HepG2 (cell line): ENCODE measurements at regions not wholly inside any gene's neighbourhood (a gene's known extent, or its start where the extent isn't known, plus 50 kb on each side); places are given as distances from the start of the nearest gene placed in this dataset.

Experiments used
- ARID3A ChIP-seq: IDR thresholded peaks from 2 replicates; pipeline ENCODE4 v1.6.1; 2012; ENCODE audit warnings: low read depth, low read length, improper control_type of control experiment
- ELF3 ChIP-seq: IDR thresholded peaks from 2 replicates; pipeline ENCODE4 v1.6.1; 2016; ENCODE audit warnings: missing genetic modification reagents, missing compliant biosample characterization
- FOXA3 ChIP-seq: IDR thresholded peaks from 2 replicates; pipeline ENCODE4 v1.6.1; 2016; ENCODE audit warnings: missing genetic modification reagents, missing compliant biosample characterization
- GMEB2 ChIP-seq: IDR thresholded peaks from 2 replicates; pipeline ENCODE4 v1.6.1; 2016; ENCODE audit warnings: missing biosample characterization, missing genetic modification reagents, low read depth
- HIC2 ChIP-seq: sonication (generic); formaldehyde crosslinking; IDR thresholded peaks from 2 replicates; pipeline ENCODE4 v1.9.0; 2022; ENCODE audit warnings: low read depth, missing genetic modification reagents
- JUND ChIP-seq: sonication (generic); formaldehyde crosslinking; IDR thresholded peaks from 2 replicates; pipeline ENCODE4 v1.8.0; 2022; ENCODE audit warnings: mild to moderate bottlenecking, missing genetic modification reagents
- PHF5A ChIP-seq: IDR thresholded peaks from one replicate; pipeline ENCODE4 v1.6.1; 2018; ENCODE audit warnings: low read depth, missing genetic modification reagents; ENCODE audit not compliant: unreplicated experiment
- SNAPC5 ChIP-seq: sonication (generic); formaldehyde crosslinking; IDR thresholded peaks from 2 replicates; pipeline ENCODE4 v1.8.1; 2023; ENCODE audit warnings: mild to moderate bottlenecking, missing genetic modification reagents, borderline replicate concordance
- SP5 ChIP-seq: IDR thresholded peaks from 2 replicates; pipeline ENCODE4 v1.6.1; 2016; ENCODE audit warnings: low read depth, borderline replicate concordance
- TBL1XR1 ChIP-seq: fragments of 150-350 bp; IDR thresholded peaks from 2 replicates; pipeline ENCODE4 v1.6.1; 2014; ENCODE audit warnings: borderline replicate concordance, low read length; ENCODE audit not compliant: partially characterized antibody
- TFAP4 ChIP-seq: sonication (generic); IDR thresholded peaks from 2 replicates; pipeline ENCODE4 v1.6.1; 2016; ENCODE audit warnings: low read depth, borderline replicate concordance
- YY1 ChIP-seq: IDR thresholded peaks from 2 replicates; pipeline ENCODE4 v1.6.1; 2011; ENCODE audit warnings: low read length, low read depth, moderate library complexity, mild to moderate bottlenecking; ENCODE audit not compliant: insufficient read depth, insufficient replicate concordance
- ZNF432 ChIP-seq: sonication (generic); formaldehyde crosslinking; IDR thresholded peaks from 2 replicates; pipeline ENCODE4 v1.5.0; 2020; ENCODE audit warnings: missing genetic modification reagents, mild to moderate bottlenecking, borderline replicate concordance
- ZNF574 ChIP-seq: sonication (generic); formaldehyde crosslinking; IDR thresholded peaks from 2 replicates; pipeline ENCODE4 v1.4.0; 2020; ENCODE audit warnings: missing genetic modification reagents
- ZNF7 ChIP-seq: IDR thresholded peaks from 2 replicates; pipeline ENCODE4 v1.6.1; 2016; ENCODE audit warnings: missing biosample characterization, missing genetic modification reagents
- ZNF761 ChIP-seq: sonication (generic); formaldehyde crosslinking; conservative IDR thresholded peaks from 2 replicates; pipeline ENCODE4 v1.4.0; 2020; ENCODE audit warnings: mild to moderate bottlenecking, missing genetic modification reagents
- ZNF777 ChIP-seq: sonication (generic); formaldehyde crosslinking; IDR thresholded peaks from 2 replicates; pipeline ENCODE4 v1.4.0; 2020; ENCODE audit warnings: missing genetic modification reagents
- ZNF883 ChIP-seq: sonication (generic); formaldehyde crosslinking; IDR thresholded peaks from 2 replicates; pipeline ENCODE4 v1.5.1; 2020; ENCODE audit warnings: mild to moderate bottlenecking, missing genetic modification reagents; ENCODE audit errors: not compliant biosample characterization

- no peak for TF ChIP-seq SNAPC5 (CRISPR knock-in tag)
- peak; percentile 35; the same call in 1 of the 2 replicates for TF ChIP-seq SP5 (CRISPR knock-in tag)
- no peak for TF ChIP-seq HIC2
- TF ChIP-seq ZNF761 (CRISPR knock-in tag), result peak; percentile 28; the same call in 1 of the 2 replicates
- TF ChIP-seq JUND, result peak; percentile 79; the same call in 1 of the 2 replicates
- peak; percentile 41 for TF ChIP-seq ARID3A
- peak; percentile 37 for TF ChIP-seq YY1
- peak; percentile 96 for TF ChIP-seq ELF3 (CRISPR knock-in tag)
- peak; percentile 75; the same call in 1 of the 2 replicates for TF ChIP-seq TFAP4
- peak; percentile 28 for TF ChIP-seq TBL1XR1
- peak; percentile 67 for TF ChIP-seq FOXA3
- no peak for TF ChIP-seq ZNF432
- peak; percentile 89 for TF ChIP-seq PHF5A
- TF ChIP-seq GMEB2 (CRISPR knock-in tag), result peak; percentile 69; the same call in 1 of the 2 replicates
- peak; percentile 26 for TF ChIP-seq ZNF883 (CRISPR knock-in tag)
- peak; percentile 54; the same call in 1 of the 2 replicates for TF ChIP-seq ZNF574
- TF ChIP-seq ZNF777 (CRISPR knock-in tag), result peak; percentile 60; the same call in 1 of the 2 replicates
- TF ChIP-seq ZNF7, result no peak
These were observed 55.7 kb upstream of the TNFAIP3 start (continued) for GRCh38 chr6:137811121-137811915.
